ENCODE measurements at regions not wholly inside any gene's neighbourhood (a gene's known extent, or its start where the extent isn't known, plus 50 kb on each side); places are given as distances from the start of the nearest gene placed in this dataset.

DNA sequence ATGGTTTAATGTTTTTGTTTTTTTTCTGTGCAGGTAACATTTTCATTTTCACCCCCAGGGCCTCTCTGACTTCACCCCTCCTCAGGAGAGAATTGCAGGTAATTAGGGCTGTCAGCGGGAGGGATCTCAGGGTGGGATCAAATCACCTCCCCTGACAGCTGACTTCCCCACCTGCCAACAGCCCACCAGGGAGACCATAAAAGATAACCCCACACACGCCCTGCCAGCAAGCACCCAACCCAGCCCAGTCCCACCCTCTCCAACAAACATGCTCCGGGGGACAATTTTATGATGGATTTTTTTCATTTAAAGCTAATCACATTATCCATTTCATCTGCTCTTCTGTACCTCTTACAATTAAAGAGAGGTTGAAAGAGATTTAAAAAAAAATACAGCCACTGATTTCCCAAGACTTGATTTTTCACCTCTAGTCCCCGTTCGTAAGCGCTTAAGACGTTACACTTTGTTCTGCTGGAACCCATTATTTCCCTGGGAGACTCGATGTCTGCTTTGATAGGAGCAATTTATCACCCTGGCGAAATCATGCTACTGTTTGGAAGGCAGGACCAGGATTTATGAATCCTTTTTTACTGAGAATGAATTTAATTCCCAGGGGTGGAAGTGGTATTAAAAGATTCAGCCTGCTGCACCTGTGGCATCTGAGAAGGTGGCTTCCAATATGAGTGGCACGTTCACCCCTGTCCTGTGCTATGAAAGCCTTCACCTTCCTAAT lies 232.9 kb upstream of the ID2 start:
- Histone ChIP-seq H3K36me3 (no peaks in the 10 kb centered on the region), H3K27ac (no peak overlapping the region), H3K27me3 (peaks cover 0 to 8% (median 0%) of the 10 kb centered on the region in 3 donors), H3K4me3 (no peak overlapping the region), H3K4me1 (no peaks in the 10 kb centered on the region), H3K9me3 (no peaks in the 10 kb centered on the region)
- DNase-seq = no peak
- TF ChIP-seq, protein P1, sequence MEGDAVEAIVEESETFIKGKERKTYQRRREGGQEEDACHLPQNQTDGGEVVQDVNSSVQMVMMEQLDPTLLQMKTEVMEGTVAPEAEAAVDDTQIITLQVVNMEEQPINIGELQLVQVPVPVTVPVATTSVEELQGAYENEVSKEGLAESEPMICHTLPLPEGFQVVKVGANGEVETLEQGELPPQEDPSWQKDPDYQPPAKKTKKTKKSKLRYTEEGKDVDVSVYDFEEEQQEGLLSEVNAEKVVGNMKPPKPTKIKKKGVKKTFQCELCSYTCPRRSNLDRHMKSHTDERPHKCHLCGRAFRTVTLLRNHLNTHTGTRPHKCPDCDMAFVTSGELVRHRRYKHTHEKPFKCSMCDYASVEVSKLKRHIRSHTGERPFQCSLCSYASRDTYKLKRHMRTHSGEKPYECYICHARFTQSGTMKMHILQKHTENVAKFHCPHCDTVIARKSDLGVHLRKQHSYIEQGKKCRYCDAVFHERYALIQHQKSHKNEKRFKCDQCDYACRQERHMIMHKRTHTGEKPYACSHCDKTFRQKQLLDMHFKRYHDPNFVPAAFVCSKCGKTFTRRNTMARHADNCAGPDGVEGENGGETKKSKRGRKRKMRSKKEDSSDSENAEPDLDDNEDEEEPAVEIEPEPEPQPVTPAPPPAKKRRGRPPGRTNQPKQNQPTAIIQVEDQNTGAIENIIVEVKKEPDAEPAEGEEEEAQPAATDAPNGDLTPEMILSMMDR (IDR thresholded peaks at IDR 0.05) = no peak
- no peak for TF ChIP-seq EP300 (IDR thresholded peaks at IDR 0.05)
- intact Hi-C loops (cut with DNase I; ENCODE audit: low total_unique reads) = no loop called here
- 78 to 87% (median 85%) methylated on average over 10 of the region's 10 CpGs for WGBS, 5 donors

DNA sequence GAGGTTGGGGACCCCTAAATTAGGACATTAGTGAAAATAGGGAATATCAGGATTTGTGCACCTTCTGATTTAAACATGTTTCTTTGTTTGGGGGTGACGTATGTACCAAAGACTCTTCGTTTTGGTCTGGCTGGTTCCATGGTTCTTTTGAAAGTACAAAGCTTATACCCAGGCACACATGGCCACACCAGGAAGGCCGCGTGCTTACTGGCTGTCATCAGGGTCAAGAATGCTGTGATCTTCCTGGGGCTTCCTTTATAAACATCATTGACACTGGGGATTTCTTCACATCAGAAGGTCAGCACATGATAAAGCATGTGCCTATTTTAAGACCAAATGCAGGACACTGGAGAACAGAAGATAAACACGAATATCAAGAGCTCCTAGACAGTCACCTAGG lies 230.6 kb upstream of the ID2 start:
- 91 to 97% (median 94%) methylated on average over 5 of the region's 5 CpGs for WGBS, 5 donors
- no peaks in the 10 kb centered on the region for H3K9me3 ChIP-seq
- TF ChIP-seq POLR2AphosphoS5 (IDR thresholded peaks at IDR 0.05) (no peak), POLR2A (IDR thresholded peaks at IDR 0.05) (no peak), EP300 (IDR thresholded peaks at IDR 0.05) (no peak)
- TF ChIP-seq, protein P1 (IDR thresholded peaks at IDR 0.05) = no peak
- intact Hi-C loops (cut with DNase I; ENCODE audit: low total_unique reads) = no loop called here
- peaks cover 0 to 9% (median 0%) of the 10 kb centered on the region in 3 donors for H3K27me3 ChIP-seq
- DNase-seq = no peak
- H3K4me3 ChIP-seq = no peak overlapping the region
- H3K36me3 ChIP-seq = no peaks in the 10 kb centered on the region
- H3K27ac ChIP-seq = no peak overlapping the region
- peaks cover under 1 to 2% (median 2%) of the 10 kb centered on the region in 4 donors for H3K4me1 ChIP-seq

DNA sequence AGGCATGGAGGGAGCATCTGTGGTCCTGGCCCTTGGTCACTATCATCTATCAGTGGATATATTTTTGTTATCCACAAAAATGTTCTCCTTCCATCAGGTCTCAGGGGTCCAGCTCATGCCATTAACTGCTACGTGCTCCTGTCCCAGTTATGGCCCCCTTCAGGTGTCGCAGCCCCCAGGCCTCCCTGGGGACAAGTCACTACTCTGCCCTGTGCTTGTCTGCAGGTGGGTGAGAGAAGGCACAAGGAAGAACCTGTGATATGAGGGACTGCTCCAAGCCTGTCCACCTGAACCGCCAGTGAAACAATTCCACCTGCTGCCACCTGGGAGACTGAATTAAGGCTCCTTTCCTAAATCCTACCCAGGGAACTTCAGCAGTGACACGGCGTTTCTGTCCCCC lies 229.6 kb upstream of the ID2 start:
- 71 to 97% (median 77%) methylated on average over 5 of the region's 5 CpGs for WGBS, 5 donors
- H3K9me3 ChIP-seq = no peaks in the 10 kb centered on the region
- H3K4me3 ChIP-seq = no peak overlapping the region
- intact Hi-C loops (cut with DNase I; ENCODE audit: low total_unique reads) = no loop called here
- no peaks in the 10 kb centered on the region for H3K36me3 ChIP-seq
- DNase-seq = no peak
- H3K4me1 ChIP-seq = peaks cover 11 to 13% (median 12%) of the 10 kb centered on the region in 4 donors
- H3K27ac ChIP-seq = no peak overlapping the region
- peaks cover 0 to 19% (median 6%) of the 10 kb centered on the region in 3 donors for H3K27me3 ChIP-seq
- no peak for TF ChIP-seq POLR2A (IDR thresholded peaks at IDR 0.05)
- no peak for TF ChIP-seq POLR2AphosphoS5 (IDR thresholded peaks at IDR 0.05)
- TF ChIP-seq, protein P1 (IDR thresholded peaks at IDR 0.05) = no peak
- no peak for TF ChIP-seq EP300 (IDR thresholded peaks at IDR 0.05)

DNA sequence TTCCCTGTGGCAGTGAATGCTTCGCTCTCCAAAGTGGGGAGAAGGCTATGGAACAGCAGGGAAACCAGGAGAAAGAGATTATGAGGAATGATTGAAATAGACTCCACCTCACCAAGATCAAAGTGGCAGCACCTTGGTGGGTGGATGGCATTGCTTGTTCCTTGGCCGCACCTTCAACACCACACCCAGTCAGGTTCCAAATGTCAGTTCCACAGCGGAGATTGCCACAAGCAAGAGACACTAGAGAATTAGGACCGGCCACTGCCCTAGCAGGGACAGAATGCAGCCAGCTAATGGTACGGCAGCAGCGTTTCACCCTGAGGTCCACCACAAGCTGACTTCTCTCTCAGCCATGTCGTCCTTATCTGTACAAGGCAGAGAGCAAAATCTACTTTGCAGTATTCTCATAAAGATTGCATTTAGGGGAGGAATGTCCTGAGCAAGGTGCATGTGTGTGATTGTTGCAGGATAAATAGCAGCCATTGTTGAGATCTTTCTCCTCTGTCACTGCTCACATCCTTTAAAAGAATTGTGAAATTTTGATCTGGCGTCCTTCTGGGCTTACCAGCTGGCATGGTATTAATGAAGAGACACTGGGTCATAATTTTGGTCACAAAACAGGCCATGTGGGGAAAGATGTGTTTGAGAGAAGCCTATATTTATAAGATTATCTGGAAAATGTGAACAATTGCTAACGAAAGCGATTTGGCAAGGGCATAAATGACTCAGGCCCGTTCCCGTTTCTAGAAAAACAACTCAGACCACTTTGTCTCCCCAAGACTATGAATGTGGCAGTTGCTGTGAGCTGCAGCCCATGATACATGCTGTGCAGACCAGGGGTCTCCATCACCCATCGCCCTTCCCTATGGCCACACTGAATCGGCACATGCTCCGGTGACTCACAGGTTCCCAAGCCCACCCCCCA lies 228.6 kb upstream of the ID2 start:
- no peak overlapping the region for H3K4me3 ChIP-seq
- no peak for DNase-seq
- H3K36me3 ChIP-seq = no peaks in the 10 kb centered on the region
- 68 to 85% (median 76%) methylated on average over 15 of the region's 15 CpGs for WGBS, 5 donors
- no peaks in the 10 kb centered on the region for H3K9me3 ChIP-seq
- intact Hi-C loops (cut with DNase I; ENCODE audit: low total_unique reads) = no loop called here
- H3K27ac ChIP-seq = no peak overlapping the region
- peaks cover 0 to 27% (median 6%) of the 10 kb centered on the region in 3 donors for H3K27me3 ChIP-seq
- peaks cover 19 to 21% (median 20%) of the 10 kb centered on the region in 4 donors for H3K4me1 ChIP-seq
- TF ChIP-seq, protein P1 (IDR thresholded peaks at IDR 0.05) = no peak
- TF ChIP-seq POLR2AphosphoS5 (IDR thresholded peaks at IDR 0.05) = no peak
- TF ChIP-seq POLR2A (IDR thresholded peaks at IDR 0.05) = no peak
- TF ChIP-seq EP300 (IDR thresholded peaks at IDR 0.05) = no peak
